Tibial nerve (tissue), 4 donors: ENCODE measurements at regions not wholly inside any gene's neighbourhood (a gene's known extent, or its start where the extent isn't known, plus 50 kb on each side); places are given as distances from the start of the nearest gene placed in this dataset.

Experiments
- DNase-seq, 2 donors: peaks; one replicate each; pipeline ENCODE4 v3.0.0-alpha.2; 2019; ENCODE audit warnings: low spot score in 2 of 2
- H3K27ac ChIP-seq, 4 donors: fragments of 200-600 bp; sonication (generic) in 3 of 4; one replicate each; pipeline ENCODE4 v1.5.1; 2017 to 2019; ENCODE audit warnings: mild to moderate bottlenecking in 1 of 4
- H3K27me3 ChIP-seq, 2 donors: fragments of 200-600 bp; sonication (generic) in 1 of 2; one replicate each; pipeline versions ENCODE4 v1.5.1 to v1.6.0; 2017 to 2019
- H3K36me3 ChIP-seq, 3 donors: fragments of 200-600 bp; sonication (generic); one replicate each; pipeline ENCODE4 v1.5.1; 2018 to 2019
- H3K4me1 ChIP-seq, 4 donors: fragments of 200-600 bp; sonication (generic) in 3 of 4; one replicate each; pipeline ENCODE4 v1.5.1; 2017 to 2019
- H3K4me3 ChIP-seq, 4 donors: fragments of 200-600 bp; sonication (generic) in 3 of 4; one replicate each; pipeline ENCODE4 v1.5.1; 2017 to 2019; ENCODE audit warnings: mild to moderate bottlenecking in 1 of 4, moderate library complexity in 1 of 4
- H3K9me3 ChIP-seq, 4 donors: fragments of 200-600 bp; sonication (generic) in 3 of 4; one replicate each; pipeline ENCODE4 v1.5.1; 2017 to 2019
- CTCF ChIP-seq, 5 experiments: fragments of 200-600 bp in 3 of 5; fragments of 450-650 bp in 2 of 5; sonication (generic) in 3 of 5; IDR thresholded peaks; one replicate each; pipeline ENCODE4 v1.5.1; 2016 to 2019; ENCODE audit warnings: antibody characterized with exemption in 5 of 5, mild to moderate bottlenecking in 3 of 5, moderate library complexity in 2 of 5
- EP300 ChIP-seq, 2 donors: sonication (generic); formaldehyde crosslinking; IDR thresholded peaks; one replicate each; pipeline ENCODE4 v1.6.1; 2017; ENCODE audit warnings: antibody characterized with exemption in 2 of 2, mild to moderate bottlenecking in 1 of 2
- POLR2A ChIP-seq, 2 donors: fragments of 450-650 bp; IDR thresholded peaks; one replicate each; pipeline ENCODE4 v1.6.1; 2017; ENCODE audit warnings: antibody characterized with exemption in 2 of 2, mild to moderate bottlenecking in 2 of 2, moderate library complexity in 2 of 2
- WGBS, 2 donors: methylation state at CpG; one replicate each; pipeline ENCODE4 v1.1.5; 2018; 5-methylcytosine and 5-hydroxymethylcytosine counted together

GRCh38 chr18:27695503-27695902 lies 481.4 kb downstream of the CDH2 start:
- Histone ChIP-seq H3K9me3 (no peaks in the 10 kb centered on the region), H3K27ac (no peak overlapping the region), H3K27me3 (no peaks in the 10 kb centered on the region), H3K4me1 (no peaks in the 10 kb centered on the region), H3K4me3 (no peak overlapping the region), H3K36me3 (no peaks in the 10 kb centered on the region)
- DNase-seq: no peak
- no peak for TF ChIP-seq POLR2A (IDR thresholded peaks at IDR 0.05)
- TF ChIP-seq CTCF (IDR thresholded peaks at IDR 0.05): no peak
- TF ChIP-seq EP300 (IDR thresholded peaks at IDR 0.05): no peak
- 75 to 80% methylated on average over 4 of the region's 4 CpGs for WGBS, 2 donors

GRCh38 chr18:27695052-27695451 lies 481.9 kb downstream of the CDH2 start:
- no peak overlapping the region for H3K27ac ChIP-seq
- no peaks in the 10 kb centered on the region for H3K36me3 ChIP-seq
- no peaks in the 10 kb centered on the region for H3K27me3 ChIP-seq
- H3K9me3 ChIP-seq: no peaks in the 10 kb centered on the region
- WGBS, 2 donors: 81 to 89% methylated on average over 7 of the region's 7 CpGs
- TF ChIP-seq CTCF (IDR thresholded peaks at IDR 0.05) (no peak), POLR2A (IDR thresholded peaks at IDR 0.05) (no peak), EP300 (IDR thresholded peaks at IDR 0.05) (no peak)
- H3K4me3 ChIP-seq: no peak overlapping the region
- H3K4me1 ChIP-seq: no peaks in the 10 kb centered on the region
- DNase-seq: no peak

- DNase-seq: no peak
- Histone ChIP-seq H3K27ac (no peak overlapping the region), H3K9me3 (peaks cover 0 to 12% (median 4%) of the 10 kb centered on the region in 4 donors), H3K4me3 (no peak overlapping the region), H3K27me3 (no peaks in the 10 kb centered on the region), H3K36me3 (no peaks in the 10 kb centered on the region), H3K4me1 (no peaks in the 10 kb centered on the region)
- TF ChIP-seq POLR2A (IDR thresholded peaks at IDR 0.05): no peak
- no peak for TF ChIP-seq EP300 (IDR thresholded peaks at IDR 0.05)
- TF ChIP-seq CTCF (IDR thresholded peaks at IDR 0.05): no peak
- WGBS, 2 donors: 93 to 98% methylated on average over 1 of the region's 1 CpG
Measured at GRCh38 chr18:27688581-27688980, 488.3 kb downstream of the CDH2 start.

GRCh38 chr18:27687351-27687979 lies 489.5 kb downstream of the CDH2 start:
- Histone ChIP-seq H3K27ac (no peak overlapping the region), H3K36me3 (no peaks in the 10 kb centered on the region), H3K9me3 (peaks cover 0 to 12% (median 4%) of the 10 kb centered on the region in 4 donors), H3K4me3 (no peak overlapping the region), H3K4me1 (no peaks in the 10 kb centered on the region), H3K27me3 (no peaks in the 10 kb centered on the region)
- no peak for DNase-seq
- TF ChIP-seq CTCF (IDR thresholded peaks at IDR 0.05) (no peak), POLR2A (IDR thresholded peaks at IDR 0.05) (no peak)

GRCh38 chr18:27685807-27686412 lies 491.0 kb downstream of the CDH2 start:
- WGBS, 2 donors: 58% methylated on average over 2 of the region's 2 CpGs

More at GRCh38 chr18:27685807-27686412, 491.0 kb downstream of the CDH2 start:
- peak in 1 of 2 donors; percentile 43 for DNase-seq
- H3K9me3 ChIP-seq: peaks cover 0 to 12% (median 4%) of the 10 kb centered on the region in 4 donors
- H3K27me3 ChIP-seq: no peaks in the 10 kb centered on the region
- TF ChIP-seq POLR2A (IDR thresholded peaks at IDR 0.05): no peak
- TF ChIP-seq CTCF (IDR thresholded peaks at IDR 0.05): peak; percentile 20 to 53 (median 39)
- no peaks in the 10 kb centered on the region for H3K4me1 ChIP-seq
- no peak overlapping the region for H3K4me3 ChIP-seq
- no peak overlapping the region for H3K27ac ChIP-seq
- no peaks in the 10 kb centered on the region for H3K36me3 ChIP-seq
